GM12864 (cell line): ENCODE measurements at regions not wholly inside any gene's neighbourhood (a gene's known extent, or its start where the extent isn't known, plus 50 kb on each side); places are given as distances from the start of the nearest gene placed in this dataset.
A peak's percentile ranks its signal among the peaks of the same experiment; 100 is the strongest.

Experiments used
- DNase-seq: peaks from one replicate; pipeline ENCODE4 v3.0.0-alpha.2; 2011; ENCODE audit warnings: low read depth
- H3K4me3 ChIP-seq: 2 replicates; pipeline ENCODE4 v1.5.1; 2011; ENCODE audit warnings: mild to moderate bottlenecking, low read depth, low read length, control low read depth
- CTCF ChIP-seq: IDR thresholded peaks from 2 replicates; pipeline ENCODE4 v1.5.1; 2011; ENCODE audit warnings: low read depth, mild to moderate bottlenecking, moderate library complexity, low read length, control low read depth, inconsistent platforms; ENCODE audit errors: missing control alignments

- DNase-seq, result no peak
- no peak overlapping the region for H3K4me3 ChIP-seq
- TF ChIP-seq CTCF, result no peak
These were observed 784.0 kb upstream of the KLHL29 start for GRCh38 chr2:22600999-22601398.

- no peak for TF ChIP-seq CTCF
- no peak for DNase-seq
- no peak overlapping the region for H3K4me3 ChIP-seq
These were observed 780.8 kb upstream of the KLHL29 start for GRCh38 chr2:22604136-22604535.

GRCh38 chr2:22616031-22616430, 768.9 kb upstream of the KLHL29 start:
- H3K4me3 ChIP-seq, result no peak overlapping the region
- TF ChIP-seq CTCF, result no peak
- DNase-seq, result no peak

- no peak for TF ChIP-seq CTCF
- DNase-seq, result no peak
- no peak overlapping the region for H3K4me3 ChIP-seq
These were observed 761.4 kb upstream of the KLHL29 start for GRCh38 chr2:22623620-22624019.

GRCh38 chr2:22626621-22627020, 758.4 kb upstream of the KLHL29 start:
- DNase-seq, result no peak
- H3K4me3 ChIP-seq, result no peak overlapping the region
- TF ChIP-seq CTCF, result peak; percentile 47

GRCh38 chr2:22628221-22628620, 756.8 kb upstream of the KLHL29 start:
- H3K4me3 ChIP-seq, result no peak overlapping the region
- TF ChIP-seq CTCF, result no peak

GRCh38 chr2:22628906-22629305, 756.1 kb upstream of the KLHL29 start:
- TF ChIP-seq CTCF, result no peak
- H3K4me3 ChIP-seq, result no peak overlapping the region
- DNase-seq, result no peak

More at GRCh38 chr2:22628221-22628620, 756.8 kb upstream of the KLHL29 start:
- no peak for DNase-seq
